ENCODE measurements at regions not wholly inside any gene's neighbourhood (a gene's known extent, or its start where the extent isn't known, plus 50 kb on each side); places are given as distances from the start of the nearest gene placed in this dataset.
"Not testable (repeated sequence)": the region's sequence is repeated elsewhere in the genome, so short reads cannot be mapped to it uniquely, and the experiment has no call there.

DNA sequence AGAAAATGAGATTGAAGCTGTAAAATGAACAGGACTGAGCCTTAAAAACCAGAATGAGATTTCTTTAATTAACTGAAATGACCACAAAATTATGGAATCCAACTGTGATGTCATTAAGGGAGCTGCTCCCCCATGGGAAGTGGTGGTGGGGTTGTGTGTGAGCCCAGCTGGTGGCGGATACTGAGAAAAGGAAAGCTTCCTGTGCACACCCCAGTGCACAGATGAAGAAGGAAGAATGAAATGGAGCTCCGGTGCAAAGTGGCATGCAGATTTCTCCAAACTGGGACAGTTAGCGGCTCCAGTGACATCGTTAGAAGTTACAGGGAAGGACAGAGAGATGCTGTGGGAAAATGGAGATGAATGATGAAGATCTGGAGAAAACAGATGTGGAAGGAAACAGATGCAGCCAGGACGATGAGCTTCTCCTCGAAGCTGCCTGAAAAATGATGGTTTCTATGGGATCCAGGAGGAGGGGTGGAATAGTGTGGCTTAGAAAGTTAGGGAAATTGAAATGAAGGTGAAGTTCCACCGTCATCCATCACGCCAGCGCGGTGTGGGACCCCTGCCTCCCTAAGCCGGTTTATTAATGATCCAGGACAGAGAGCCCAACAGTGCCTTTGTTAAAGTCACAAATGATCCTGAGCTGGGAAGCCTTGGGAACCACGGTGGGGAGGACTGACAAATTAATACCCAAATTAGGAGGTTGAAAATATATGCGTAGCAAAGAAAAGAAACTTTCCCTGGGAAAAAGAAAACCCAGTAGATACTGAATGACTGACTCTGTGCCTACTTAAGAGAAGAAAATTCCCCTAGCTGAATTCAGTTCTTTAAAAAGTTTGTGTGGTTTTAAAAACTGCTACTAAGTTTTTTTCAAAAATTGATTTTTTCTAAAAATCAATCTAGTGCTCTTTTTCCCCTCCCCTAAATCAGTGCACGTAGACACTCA is 77.2 kb downstream of the TSN start:
- Histone ChIP-seq H3K9ac (ENCODE audit: low read depth in 1 of 2, low read length in 2 of 2) (no peak overlapping the region), H3K36me3 (ENCODE audit: control insufficient read depth in 1 of 2, insufficient read depth in 2 of 2, low read length in 2 of 2) (no peaks in the 10 kb centered on the region), H3K27me3 (ENCODE audit: control insufficient read depth in 1 of 2, insufficient read depth in 2 of 2, low read length in 2 of 2) (no peaks in the 10 kb centered on the region), H3K9me3 (ENCODE audit: control insufficient read depth in 1 of 2, low read length in 2 of 2) (no peaks in the 10 kb centered on the region), H3K27ac (ENCODE audit: low read depth, low read length) (no peak overlapping the region), H3K4me3 (ENCODE audit: low read depth in 1 of 2, low read length in 2 of 2) (no peak overlapping the region), H3K4me1 (ENCODE audit: control insufficient read depth in 1 of 2, insufficient read depth in 2 of 2, low read length in 2 of 2) (peaks cover 0 to 3% of the 10 kb centered on the region in 2 donors)

DNA sequence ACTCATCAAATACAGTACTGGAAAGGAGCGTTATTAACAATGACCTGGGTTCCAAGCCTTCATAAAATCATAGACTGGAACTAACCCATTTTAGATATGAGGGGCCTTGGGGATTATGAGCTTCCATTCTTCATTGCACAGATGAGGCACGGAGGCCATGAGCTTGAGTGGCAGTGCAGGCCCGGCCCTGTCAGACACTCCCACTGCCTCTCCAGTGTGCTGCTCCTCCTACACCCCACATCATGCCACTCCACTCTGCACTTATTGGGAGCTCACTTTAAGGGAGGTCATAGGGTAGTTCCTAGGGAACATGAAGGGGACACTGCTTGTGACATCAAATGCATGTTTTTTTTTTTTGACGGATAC is 77.9 kb downstream of the TSN start:
- Histone ChIP-seq H3K4me1 (ENCODE audit: control insufficient read depth in 1 of 2, insufficient read depth in 2 of 2, low read length in 2 of 2) (peaks cover 0 to 2% of the 10 kb centered on the region in 2 donors), H3K36me3 (ENCODE audit: control insufficient read depth in 1 of 2, insufficient read depth in 2 of 2, low read length in 2 of 2) (no peaks in the 10 kb centered on the region), H3K9ac (ENCODE audit: low read depth in 1 of 2, low read length in 2 of 2) (no peak overlapping the region), H3K27ac (ENCODE audit: low read depth, low read length) (no peak overlapping the region), H3K27me3 (ENCODE audit: control insufficient read depth in 1 of 2, insufficient read depth in 2 of 2, low read length in 2 of 2) (no peaks in the 10 kb centered on the region), H3K4me3 (ENCODE audit: low read depth in 1 of 2, low read length in 2 of 2) (no peak overlapping the region), H3K9me3 (ENCODE audit: control insufficient read depth in 1 of 2, low read length in 2 of 2) (no peaks in the 10 kb centered on the region)

DNA sequence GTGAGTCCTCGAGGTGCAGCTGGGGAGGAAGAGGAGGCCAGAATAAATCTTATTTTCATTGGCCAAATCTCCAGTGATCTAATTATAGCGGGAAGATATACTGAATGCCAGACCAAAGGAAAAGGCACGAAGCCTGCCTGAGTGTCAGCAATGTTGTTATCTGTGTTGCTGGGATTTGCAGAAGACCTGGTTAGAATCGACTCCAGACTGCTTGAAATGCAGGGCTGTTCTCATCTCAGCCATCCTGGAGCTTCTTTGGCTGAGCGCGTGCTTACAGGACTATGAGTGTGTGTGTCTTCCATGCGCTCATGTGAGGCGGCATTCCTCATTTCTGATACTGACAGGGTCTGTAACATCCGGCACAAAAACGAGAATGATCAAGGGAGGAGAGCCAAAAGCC is 81.2 kb downstream of the TSN start:
- Histone ChIP-seq H3K36me3 (ENCODE audit: control insufficient read depth in 1 of 2, insufficient read depth in 2 of 2, low read length in 2 of 2) (no peaks in the 10 kb centered on the region), H3K9me3 (ENCODE audit: control insufficient read depth in 1 of 2, low read length in 2 of 2) (no peaks in the 10 kb centered on the region), H3K27ac (ENCODE audit: low read depth, low read length) (no peak overlapping the region), H3K27me3 (ENCODE audit: control insufficient read depth in 1 of 2, insufficient read depth in 2 of 2, low read length in 2 of 2) (no peaks in the 10 kb centered on the region), H3K9ac (ENCODE audit: low read depth in 1 of 2, low read length in 2 of 2) (no peak overlapping the region), H3K4me1 (ENCODE audit: control insufficient read depth in 1 of 2, insufficient read depth in 2 of 2, low read length in 2 of 2) (no peaks in the 10 kb centered on the region), H3K4me3 (ENCODE audit: low read depth in 1 of 2, low read length in 2 of 2) (no peak overlapping the region)

DNA sequence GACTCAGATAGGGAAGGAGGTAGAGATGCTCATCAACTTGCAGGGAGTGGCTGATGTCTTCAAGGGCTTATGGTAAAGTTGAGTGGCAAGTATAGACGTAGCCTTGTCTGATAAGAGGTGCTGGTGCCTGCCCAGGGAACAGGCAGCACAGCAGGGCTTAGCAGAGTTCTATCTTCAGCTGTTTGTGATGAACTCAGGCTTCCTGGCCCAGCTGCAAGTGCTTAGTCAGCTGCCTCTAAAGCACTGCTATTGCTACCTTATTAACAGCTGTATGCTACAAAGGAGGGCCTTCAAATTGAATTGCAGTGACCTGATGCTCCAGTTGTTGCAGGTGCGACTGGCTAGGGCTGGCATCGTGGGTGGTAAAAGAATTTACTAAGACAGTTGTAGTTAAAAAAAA is 82.1 kb downstream of the TSN start:
- H3K4me3 ChIP-seq (ENCODE audit: low read depth in 1 of 2, low read length in 2 of 2): no peak overlapping the region
- H3K27ac ChIP-seq (ENCODE audit: low read depth, low read length): no peak overlapping the region
- H3K4me1 ChIP-seq (ENCODE audit: control insufficient read depth in 1 of 2, insufficient read depth in 2 of 2, low read length in 2 of 2): no peaks in the 10 kb centered on the region
- H3K9me3 ChIP-seq (ENCODE audit: control insufficient read depth in 1 of 2, low read length in 2 of 2): no peaks in the 10 kb centered on the region
- no peak overlapping the region for H3K9ac ChIP-seq (ENCODE audit: low read depth in 1 of 2, low read length in 2 of 2)
- no peaks in the 10 kb centered on the region for H3K27me3 ChIP-seq (ENCODE audit: control insufficient read depth in 1 of 2, insufficient read depth in 2 of 2, low read length in 2 of 2)
- no peaks in the 10 kb centered on the region for H3K36me3 ChIP-seq (ENCODE audit: control insufficient read depth in 1 of 2, insufficient read depth in 2 of 2, low read length in 2 of 2)

DNA sequence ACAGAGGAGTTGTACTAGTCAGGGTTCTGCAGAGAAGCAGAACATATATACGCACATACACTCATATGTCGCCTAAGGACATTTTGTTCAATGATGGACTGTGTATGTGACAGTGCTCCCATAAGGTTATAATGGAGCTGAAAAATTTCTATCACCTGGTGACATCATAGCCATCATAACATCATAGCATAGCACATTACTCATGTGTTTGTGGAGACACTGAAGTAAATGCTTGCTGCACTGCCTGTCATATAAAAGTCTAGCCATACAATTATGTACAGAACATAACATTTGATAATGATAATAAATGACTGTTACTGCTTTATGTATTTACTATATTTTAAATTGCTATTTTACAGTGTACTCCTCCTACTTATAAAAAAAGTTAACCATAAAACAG is 83.1 kb downstream of the TSN start:
- Histone ChIP-seq H3K4me1 (ENCODE audit: control insufficient read depth in 1 of 2, insufficient read depth in 2 of 2, low read length in 2 of 2) (no peaks in the 10 kb centered on the region), H3K9ac (ENCODE audit: low read depth in 1 of 2, low read length in 2 of 2) (no peak overlapping the region), H3K27me3 (ENCODE audit: control insufficient read depth in 1 of 2, insufficient read depth in 2 of 2, low read length in 2 of 2) (no peaks in the 10 kb centered on the region), H3K36me3 (ENCODE audit: control insufficient read depth in 1 of 2, insufficient read depth in 2 of 2, low read length in 2 of 2) (no peaks in the 10 kb centered on the region), H3K27ac (ENCODE audit: low read depth, low read length) (no peak overlapping the region), H3K9me3 (ENCODE audit: control insufficient read depth in 1 of 2, low read length in 2 of 2) (no peaks in the 10 kb centered on the region), H3K4me3 (ENCODE audit: low read depth in 1 of 2, low read length in 2 of 2) (no peak overlapping the region)

DNA sequence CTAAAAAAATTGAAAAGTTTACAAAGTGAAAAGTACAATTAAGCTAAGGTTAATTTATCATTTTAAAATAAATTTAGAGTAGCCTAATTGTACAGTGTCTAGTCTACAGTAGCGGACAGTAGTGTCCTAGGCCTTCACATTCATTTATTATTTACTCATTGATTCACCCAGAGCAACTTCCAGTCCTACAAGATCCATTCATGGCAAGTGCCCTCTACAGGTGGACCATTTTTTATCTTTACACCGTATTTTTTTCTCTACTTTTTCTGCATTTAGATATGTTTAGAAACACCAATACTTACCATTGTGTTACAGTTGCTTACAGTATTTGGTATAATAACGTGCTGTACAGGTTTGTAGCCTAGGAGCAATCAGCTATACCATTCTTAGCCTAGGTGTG is 84.1 kb downstream of the TSN start:
- H3K9me3 ChIP-seq (ENCODE audit: control insufficient read depth in 1 of 2, low read length in 2 of 2): no peaks in the 10 kb centered on the region
- no peak overlapping the region for H3K4me3 ChIP-seq (ENCODE audit: low read depth in 1 of 2, low read length in 2 of 2)
- no peak overlapping the region for H3K27ac ChIP-seq (ENCODE audit: low read depth, low read length)
- H3K9ac ChIP-seq (ENCODE audit: low read depth in 1 of 2, low read length in 2 of 2): no peak overlapping the region
- H3K36me3 ChIP-seq (ENCODE audit: control insufficient read depth in 1 of 2, insufficient read depth in 2 of 2, low read length in 2 of 2): no peaks in the 10 kb centered on the region
- H3K4me1 ChIP-seq (ENCODE audit: control insufficient read depth in 1 of 2, insufficient read depth in 2 of 2, low read length in 2 of 2): no peaks in the 10 kb centered on the region
- no peaks in the 10 kb centered on the region for H3K27me3 ChIP-seq (ENCODE audit: control insufficient read depth in 1 of 2, insufficient read depth in 2 of 2, low read length in 2 of 2)

DNA sequence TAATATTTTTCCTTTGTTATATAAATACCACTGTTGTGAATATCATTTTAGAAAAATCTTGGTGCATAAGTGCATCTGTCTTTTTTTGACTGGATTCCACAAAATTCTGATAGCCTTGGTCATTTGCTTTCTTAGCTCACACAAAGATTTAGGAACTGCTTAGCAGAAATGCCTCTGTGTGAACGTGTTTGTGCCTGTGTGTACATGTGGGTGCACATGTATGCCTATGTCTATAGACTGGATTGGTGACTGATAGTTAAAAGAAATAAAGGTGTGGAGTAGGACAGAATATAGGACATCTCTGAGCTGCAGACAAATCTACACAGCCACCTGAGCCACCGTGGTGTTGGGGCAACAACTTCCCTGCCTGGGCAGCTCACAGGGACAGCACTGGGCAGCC is 93.8 kb downstream of the TSN start:
- Histone ChIP-seq H3K9me3 (ENCODE audit: control insufficient read depth in 1 of 2, low read length in 2 of 2) (no peaks in the 10 kb centered on the region), H3K4me3 (ENCODE audit: low read depth in 1 of 2, low read length in 2 of 2) (no peak overlapping the region), H3K9ac (ENCODE audit: low read depth in 1 of 2, low read length in 2 of 2) (no peak overlapping the region), H3K4me1 (ENCODE audit: control insufficient read depth in 1 of 2, insufficient read depth in 2 of 2, low read length in 2 of 2) (no peaks in the 10 kb centered on the region), H3K36me3 (ENCODE audit: control insufficient read depth in 1 of 2, insufficient read depth in 2 of 2, low read length in 2 of 2) (no peaks in the 10 kb centered on the region), H3K27me3 (ENCODE audit: control insufficient read depth in 1 of 2, insufficient read depth in 2 of 2, low read length in 2 of 2) (no peaks in the 10 kb centered on the region), H3K27ac (ENCODE audit: low read depth, low read length) (no peak overlapping the region)

DNA sequence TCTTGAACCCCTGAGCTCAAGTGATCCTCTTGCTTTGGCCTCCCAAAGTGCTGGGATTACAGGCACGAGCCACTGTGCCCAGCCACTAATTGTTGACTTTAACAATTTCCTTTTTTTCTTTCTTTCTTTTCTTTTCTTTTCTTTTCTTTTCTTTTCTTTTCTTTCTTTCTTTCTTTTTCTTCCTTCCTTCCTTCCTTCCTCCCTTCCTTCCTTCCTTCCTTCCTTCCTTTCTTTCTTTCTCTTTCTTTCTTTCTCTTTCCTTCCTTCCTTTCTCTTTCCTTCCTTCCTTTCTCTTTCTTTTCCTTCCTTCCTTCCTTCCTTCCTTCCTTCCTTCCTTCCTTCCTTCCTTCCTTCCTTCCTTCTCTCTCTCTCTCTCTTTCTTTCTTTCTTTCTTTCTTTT is 97.7 kb downstream of the TSN start:
- not testable (repeated sequence) for H3K4me3 ChIP-seq (ENCODE audit: low read depth in 1 of 2, low read length in 2 of 2); H3K27ac ChIP-seq (ENCODE audit: low read depth, low read length); H3K4me1 ChIP-seq (ENCODE audit: control insufficient read depth in 1 of 2, insufficient read depth in 2 of 2, low read length in 2 of 2); H3K27me3 ChIP-seq (ENCODE audit: control insufficient read depth in 1 of 2, insufficient read depth in 2 of 2, low read length in 2 of 2); H3K9ac ChIP-seq (ENCODE audit: low read depth in 1 of 2, low read length in 2 of 2); H3K36me3 ChIP-seq (ENCODE audit: control insufficient read depth in 1 of 2, insufficient read depth in 2 of 2, low read length in 2 of 2); H3K9me3 ChIP-seq (ENCODE audit: control insufficient read depth in 1 of 2, low read length in 2 of 2)

DNA sequence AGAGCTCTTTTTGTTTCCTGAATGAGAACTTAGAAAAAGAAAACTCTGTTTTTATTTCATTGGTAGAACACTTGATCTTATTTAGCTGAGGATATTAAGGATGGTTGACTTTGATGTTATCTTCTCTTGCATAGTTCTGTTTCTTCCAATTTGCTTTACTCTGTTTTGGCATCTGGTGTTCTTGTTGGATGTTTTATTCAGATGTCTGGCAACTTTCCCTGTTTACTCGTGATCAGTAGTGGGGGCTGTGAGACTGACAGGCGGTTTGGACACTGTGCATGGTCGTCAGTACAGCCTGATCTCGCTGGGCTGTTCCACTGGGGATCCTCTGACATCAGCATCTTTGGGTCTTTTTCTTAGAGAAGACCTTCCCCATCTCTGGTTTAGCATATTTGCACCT is 100.1 kb downstream of the TSN start:
- peaks cover 0 to 3% of the 10 kb centered on the region in 2 donors for H3K27me3 ChIP-seq (ENCODE audit: control insufficient read depth in 1 of 2, insufficient read depth in 2 of 2, low read length in 2 of 2)
- no peak overlapping the region for H3K9ac ChIP-seq (ENCODE audit: low read depth in 1 of 2, low read length in 2 of 2)

DNA sequence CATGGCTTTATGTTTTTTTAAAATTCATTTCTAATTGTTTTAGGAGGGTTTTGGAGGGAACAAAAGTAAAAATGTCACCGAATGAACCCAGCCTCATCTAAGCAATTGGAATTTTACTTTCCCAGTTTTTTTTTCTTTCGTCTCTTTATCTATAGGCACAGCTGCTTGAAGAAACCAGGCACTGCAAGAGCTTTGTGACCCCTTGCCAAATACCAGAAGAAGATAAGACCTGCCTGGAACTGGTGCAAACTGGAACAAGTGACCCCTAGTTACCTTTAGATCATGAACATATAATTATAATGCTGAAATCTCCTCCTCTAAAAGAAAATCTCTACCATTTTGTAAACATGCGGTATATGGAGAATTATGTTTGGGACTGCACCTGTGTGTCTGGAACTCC is 100.9 kb downstream of the TSN start:
- H3K36me3 ChIP-seq (ENCODE audit: control insufficient read depth in 1 of 2, insufficient read depth in 2 of 2, low read length in 2 of 2): no peaks in the 10 kb centered on the region
- H3K4me3 ChIP-seq (ENCODE audit: low read depth in 1 of 2, low read length in 2 of 2): no peak overlapping the region
- no peaks in the 10 kb centered on the region for H3K9me3 ChIP-seq (ENCODE audit: control insufficient read depth in 1 of 2, low read length in 2 of 2)
- H3K9ac ChIP-seq (ENCODE audit: low read depth in 1 of 2, low read length in 2 of 2): no peak overlapping the region
- H3K4me1 ChIP-seq (ENCODE audit: control insufficient read depth in 1 of 2, insufficient read depth in 2 of 2, low read length in 2 of 2): no peaks in the 10 kb centered on the region
- H3K27ac ChIP-seq (ENCODE audit: low read depth, low read length): no peak overlapping the region
- peaks cover 0 to 3% of the 10 kb centered on the region in 2 donors for H3K27me3 ChIP-seq (ENCODE audit: control insufficient read depth in 1 of 2, insufficient read depth in 2 of 2, low read length in 2 of 2)

More for the DNA sequence above, 100.1 kb downstream of the TSN start:
- Histone ChIP-seq H3K4me3 (ENCODE audit: low read depth in 1 of 2, low read length in 2 of 2) (no peak overlapping the region), H3K36me3 (ENCODE audit: control insufficient read depth in 1 of 2, insufficient read depth in 2 of 2, low read length in 2 of 2) (no peaks in the 10 kb centered on the region), H3K27ac (ENCODE audit: low read depth, low read length) (no peak overlapping the region), H3K4me1 (ENCODE audit: control insufficient read depth in 1 of 2, insufficient read depth in 2 of 2, low read length in 2 of 2) (no peaks in the 10 kb centered on the region), H3K9me3 (ENCODE audit: control insufficient read depth in 1 of 2, low read length in 2 of 2) (no peaks in the 10 kb centered on the region)

Data from duodenal mucosa (tissue), 2 donors.